GM21576 (cell line): ENCODE measurements at regions not wholly inside any gene's neighbourhood (a gene's known extent, or its start where the extent isn't known, plus 50 kb on each side); places are given as distances from the start of the nearest gene placed in this dataset.
"Not testable (repeated sequence)": the region's sequence is repeated elsewhere in the genome, so short reads cannot be mapped to it uniquely, and the experiment has no call there.

Experiments
- ATAC-seq: cut with Tn5 transposase; IDR thresholded peaks from one replicate; pipeline ENCODE4 v1.9.1; 2021; ENCODE audit warnings: mild to moderate bottlenecking, moderate library complexity; ENCODE audit not compliant: unreplicated experiment

- ATAC-seq = no peak
These were observed 485.4 kb downstream of the FRK start for GRCh38 chr6:115575285-115575684.

DNA sequence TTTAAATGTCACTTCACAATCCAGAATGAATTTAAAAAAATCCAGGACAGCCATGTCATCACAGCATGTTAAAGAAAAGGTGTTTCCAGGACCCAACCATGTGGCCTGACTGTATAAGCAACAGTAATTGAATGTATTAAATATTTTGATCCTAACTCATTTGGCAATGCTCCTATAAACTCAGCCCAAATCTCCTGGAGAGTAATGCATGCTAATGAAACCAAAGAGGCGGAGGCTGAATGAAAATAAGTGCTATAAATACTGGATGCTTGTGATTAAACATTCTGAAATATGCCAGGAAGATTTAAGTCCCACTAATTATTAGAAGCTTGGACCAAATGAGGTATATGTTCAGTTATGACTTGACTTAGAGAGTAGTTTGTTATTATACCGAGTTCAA, 486.8 kb downstream of the FRK start:
- ATAC-seq = no peak

- no peak for ATAC-seq
These were observed 490.4 kb downstream of the FRK start for GRCh38 chr6:115570331-115570730.

DNA sequence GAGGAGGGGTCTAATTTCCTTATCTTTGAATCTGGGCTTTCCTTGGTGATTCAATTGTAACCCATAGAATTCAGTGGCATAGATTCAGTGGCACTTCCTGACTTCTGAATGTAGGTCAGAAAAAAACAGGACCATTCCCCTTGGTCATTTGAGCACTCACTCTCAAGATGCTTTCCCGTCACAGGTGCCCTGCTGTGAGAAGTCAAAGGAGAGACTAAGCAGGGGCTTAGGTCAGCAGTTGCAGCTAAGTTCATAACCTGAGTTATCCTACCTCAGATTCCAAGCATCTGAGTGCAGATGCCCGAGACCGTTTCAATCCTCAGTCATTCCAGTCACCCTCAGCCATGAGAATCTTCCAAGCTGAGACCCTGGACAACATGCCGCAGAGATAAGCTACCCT, 506.6 kb downstream of the FRK start:
- no peak for ATAC-seq

DNA sequence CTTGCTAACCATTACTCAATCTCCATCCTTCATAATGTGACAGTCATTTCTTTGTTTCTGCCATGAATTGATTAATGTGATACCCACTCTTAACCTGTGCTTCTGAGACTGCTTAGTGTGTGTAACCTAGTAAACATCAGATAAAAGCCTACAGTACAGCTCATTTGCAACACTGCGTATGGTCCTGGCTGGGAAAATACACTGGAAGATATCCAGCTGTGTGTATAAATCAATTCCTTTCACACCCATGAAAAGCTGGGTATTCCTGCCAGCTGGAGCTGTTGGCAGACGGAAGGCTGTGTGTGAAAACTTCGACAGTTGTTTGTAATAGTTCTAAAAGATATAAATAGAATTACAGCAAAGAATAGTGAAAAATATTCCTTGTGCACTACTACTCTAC, 509.2 kb downstream of the FRK start:
- no peak for ATAC-seq

DNA sequence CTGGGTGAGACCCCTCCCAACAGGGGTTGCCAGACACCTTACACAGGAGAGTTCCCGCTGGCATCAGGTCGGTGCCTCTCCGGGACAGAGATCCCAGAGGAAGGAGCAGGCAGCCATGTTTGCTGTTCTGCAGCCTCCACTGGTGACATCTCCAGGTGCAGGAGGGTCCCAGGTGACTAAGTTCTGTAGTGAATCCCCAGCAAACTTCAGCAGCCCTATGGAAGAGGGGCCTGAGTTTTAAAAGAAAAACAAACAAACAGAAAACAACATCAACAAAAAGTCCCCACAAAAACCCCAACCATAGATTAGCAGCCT, 515.1 kb downstream of the FRK start:
- no peak for ATAC-seq

DNA sequence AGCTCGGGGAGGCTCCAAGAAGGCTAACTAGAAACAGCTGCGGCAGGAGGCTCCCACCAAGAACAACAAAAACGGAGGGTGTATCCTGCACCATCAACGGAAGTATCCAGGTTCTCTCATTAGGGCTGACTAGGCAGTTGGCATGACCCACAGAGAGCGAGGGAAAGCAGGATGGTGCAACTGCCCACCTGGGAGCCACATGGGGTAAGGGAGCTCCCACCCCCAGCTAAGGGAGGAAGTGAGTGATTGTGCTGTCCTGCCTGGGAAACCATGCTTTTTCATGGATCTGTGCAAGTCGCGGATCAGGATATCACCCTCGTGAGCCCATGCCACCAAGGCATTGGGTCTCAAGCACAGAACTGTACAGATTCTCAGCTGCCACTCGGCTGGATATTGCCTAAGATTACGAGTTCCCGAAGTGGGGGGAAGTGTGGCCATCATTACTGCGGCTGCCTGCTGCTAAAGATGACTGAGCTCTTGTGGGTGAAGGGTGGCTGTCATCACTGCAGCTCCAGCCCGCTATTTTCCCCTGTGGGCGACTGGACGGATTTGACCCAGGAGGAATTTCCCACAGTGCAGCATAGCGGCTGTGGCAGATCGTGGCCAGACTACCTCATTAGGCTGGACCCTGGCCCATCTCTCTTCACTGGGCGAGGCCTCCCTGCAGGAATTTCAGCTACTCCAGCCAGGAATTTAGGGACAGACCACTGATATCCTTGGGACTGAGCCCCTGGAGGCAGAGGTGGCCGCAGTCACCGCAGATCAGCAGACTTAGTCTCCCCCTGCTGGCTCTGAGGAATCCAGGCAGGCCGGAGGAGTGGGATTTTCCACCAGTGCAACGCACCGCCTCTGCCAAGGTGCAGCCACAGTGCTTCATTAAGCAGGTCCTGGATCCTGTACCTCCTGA, 515.7 kb downstream of the FRK start:
- no peak for ATAC-seq

GRCh38 chr6:115540077-115540869, 520.4 kb downstream of the FRK start:
- no peak for ATAC-seq

DNA sequence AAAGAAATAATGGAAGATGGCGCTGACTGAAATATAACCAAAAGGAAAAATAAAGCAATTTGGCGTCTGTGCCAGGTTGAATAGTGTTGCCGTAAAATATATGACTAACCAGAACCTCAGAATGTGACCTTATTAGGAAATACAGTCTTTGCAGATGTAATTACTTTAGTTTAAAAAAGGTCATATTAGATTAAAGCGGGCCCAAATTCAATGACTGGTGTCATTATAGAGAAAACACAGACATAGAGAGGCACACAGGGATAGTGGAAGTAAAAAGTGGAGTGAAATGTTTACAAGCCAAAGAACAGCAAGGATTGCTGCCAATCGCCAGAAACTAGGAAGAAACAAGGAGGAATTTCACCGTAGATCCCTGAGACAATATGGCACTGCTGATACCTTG, 521.2 kb downstream of the FRK start:
- no peak for ATAC-seq

DNA sequence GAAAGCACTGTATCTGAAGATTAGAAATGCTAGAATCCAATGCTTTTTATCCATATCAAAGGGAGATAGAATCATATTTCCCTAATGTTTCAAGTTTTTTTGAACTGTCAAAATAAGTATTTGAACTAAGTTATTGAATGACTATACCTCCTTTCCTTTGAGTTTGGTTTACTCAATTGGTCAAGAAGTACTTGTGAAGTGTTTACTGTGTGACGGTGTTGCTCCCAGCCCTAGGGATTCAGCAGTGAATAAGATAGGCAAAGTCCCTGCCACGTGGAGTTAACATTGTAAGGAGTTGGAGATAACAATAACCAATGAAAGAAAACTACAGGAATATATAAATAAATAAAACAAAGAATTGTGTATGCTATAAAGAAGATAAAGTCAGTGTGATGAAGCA, 535.9 kb downstream of the FRK start:
- no peak for ATAC-seq

DNA sequence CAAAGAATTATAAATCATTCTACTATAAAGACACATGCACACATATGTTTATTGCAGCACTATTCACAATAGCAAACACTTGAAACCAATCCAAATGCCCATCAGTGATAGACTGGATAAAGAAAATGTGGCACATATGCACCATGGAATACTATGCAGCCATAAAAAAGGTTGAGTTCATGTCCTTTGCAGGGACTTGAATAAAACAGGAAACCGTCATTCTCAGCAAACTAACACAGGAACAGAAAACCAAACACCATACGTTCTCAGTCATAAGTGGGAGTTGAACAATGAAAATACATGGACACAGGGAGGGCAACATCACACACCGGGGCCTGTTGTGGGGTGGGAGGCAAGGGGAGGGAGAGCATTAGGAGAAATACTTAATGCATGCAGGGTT, 538.9 kb downstream of the FRK start:
- ATAC-seq = not testable (repeated sequence)

GRCh38 chr6:115514656-115515055, 546.0 kb downstream of the FRK start:
- ATAC-seq = no peak

DNA sequence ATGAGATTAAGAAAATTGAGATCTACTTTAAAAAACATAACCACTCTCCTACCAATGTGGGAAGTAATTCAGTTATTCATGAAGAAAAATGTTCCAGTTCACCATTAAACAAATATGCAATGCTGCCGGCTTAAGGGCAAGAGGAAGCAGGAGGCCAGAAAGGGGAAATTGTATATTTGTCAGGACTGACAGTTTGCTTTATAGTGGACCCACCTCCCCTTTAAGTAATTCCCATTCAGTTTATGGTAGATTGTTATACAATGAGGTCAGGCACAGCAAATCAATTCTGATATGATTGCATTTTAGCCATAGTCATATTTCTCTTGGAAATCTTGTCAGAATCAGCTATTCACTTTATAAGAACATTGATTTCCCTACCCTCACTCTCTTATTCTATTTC, 547.8 kb downstream of the FRK start:
- ATAC-seq = no peak

DNA sequence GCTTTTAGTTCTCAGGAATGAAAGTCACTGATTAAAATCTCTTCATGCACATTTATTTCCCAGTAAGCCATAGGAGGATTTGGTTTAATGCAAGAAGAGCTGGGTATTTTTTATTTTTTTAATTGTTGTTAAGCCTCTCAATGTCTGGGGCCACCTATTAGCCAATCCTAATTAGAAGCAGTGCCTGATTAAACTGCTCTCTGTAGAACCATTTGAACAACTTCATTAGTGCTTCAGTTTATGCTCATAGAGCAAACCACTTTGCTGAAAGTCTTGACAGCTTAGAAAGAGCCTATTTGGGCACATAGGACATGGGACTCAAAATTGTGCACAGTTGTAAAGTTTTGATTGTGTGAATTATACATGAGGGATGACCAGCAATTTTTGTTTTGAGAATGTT, 548.9 kb downstream of the FRK start:
- ATAC-seq = no peak

GRCh38 chr6:115502432-115502831, 558.3 kb downstream of the FRK start:
- ATAC-seq = not testable (repeated sequence)

GRCh38 chr6:115495184-115495583, 565.5 kb downstream of the FRK start:
- no peak for ATAC-seq

- no peak for ATAC-seq
These were observed 573.4 kb downstream of the FRK start for GRCh38 chr6:115487331-115487730.

GRCh38 chr6:115485400-115485799, 575.3 kb downstream of the FRK start:
- ATAC-seq = no peak

DNA sequence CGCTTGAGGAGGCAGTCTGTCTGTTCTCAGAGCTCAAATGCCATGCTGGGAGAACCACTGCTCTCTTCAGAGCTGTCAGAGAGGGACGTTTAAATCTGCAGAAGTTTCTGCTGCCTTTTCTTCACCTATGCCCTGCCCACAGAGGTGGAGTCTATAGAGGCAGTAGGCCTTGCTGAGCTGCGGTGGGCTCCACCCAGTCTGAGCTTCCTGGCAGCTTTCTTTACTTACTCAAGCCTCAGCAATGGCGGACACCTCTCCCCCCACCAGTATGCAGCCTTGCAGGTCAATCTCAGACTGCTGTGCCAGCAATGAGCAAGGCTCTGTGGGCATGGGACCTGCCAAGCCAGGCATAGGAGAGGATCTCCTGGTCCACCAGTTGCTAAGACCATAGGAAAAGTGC, 580.1 kb downstream of the FRK start:
- ATAC-seq = not testable (repeated sequence)

DNA sequence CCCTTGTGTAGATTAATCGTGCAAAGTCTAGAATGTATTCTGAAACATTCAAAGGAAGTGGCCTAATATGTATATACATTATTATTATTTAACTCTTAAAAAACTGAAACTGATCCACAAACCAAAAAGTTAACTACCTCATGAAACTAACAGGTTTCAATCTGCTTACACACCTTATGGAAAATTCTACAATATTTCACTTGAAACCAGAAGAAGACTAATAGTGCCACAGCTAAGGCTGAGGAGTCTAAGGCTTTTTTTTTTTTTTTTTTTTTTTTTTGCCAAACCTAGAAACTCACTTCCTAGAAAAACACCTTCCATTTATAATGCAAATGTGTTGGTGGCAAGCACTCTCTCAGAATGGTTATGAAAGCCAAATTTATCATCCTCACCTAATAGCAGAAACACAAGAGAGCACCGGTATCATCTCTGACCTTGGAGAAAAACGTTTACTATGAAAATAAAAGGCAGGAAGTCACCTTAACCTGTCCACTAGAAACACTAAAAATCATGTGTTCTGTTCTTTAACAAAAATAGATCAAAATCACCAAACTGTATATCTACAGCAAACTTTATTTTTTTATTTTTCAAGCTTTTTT, 586.1 kb downstream of the FRK start:
- ATAC-seq = no peak

- ATAC-seq = no peak
These were observed 592.3 kb downstream of the FRK start for GRCh38 chr6:115468272-115469005.
